GM12878 (cell line): ENCODE measurements at regions not wholly inside any gene's neighbourhood (a gene's known extent, or its start where the extent isn't known, plus 50 kb on each side); places are given as distances from the start of the nearest gene placed in this dataset.

Source experiments
- ATAC-seq: fragments of 200-7000 bp; cut with Tn5 transposase; 3 replicates; pipeline ENCODE4 v1.9.1; 2020; ENCODE audit warnings: mild to moderate bottlenecking, moderate library complexity
- BruUV-seq: library from RNA; stranded (reverse); fragments of 400-500 nt; replicated peaks from 2 replicates; lab custom pipeline; 2021; lab: Mats Ljungman, UMichigan
- CTCF ChIA-PET: fragments of 300-600 bp; sonication (Branson Sonifier 250); formaldehyde crosslinking; extraction: SDS; loops from one replicate; lab custom pipeline; 2021; ENCODE audit warnings: inconsistent platforms; lab: Yijun Ruan, JAX
- POLR2A ChIA-PET: fragments of 350-600 bp; formaldehyde crosslinking; extraction: SDS; loops from one replicate; lab custom pipeline; 2021; ENCODE audit warnings: inconsistent platforms; lab: Charles Lee
- RAD21 ChIA-PET: fragments of 300-600 bp; sonication (Branson Sonifier 250); formaldehyde crosslinking; loops from one replicate; lab custom pipeline; 2023; ENCODE audit warnings: antibody characterized with exemption; ENCODE audit not compliant: unreplicated experiment; lab: Charles Lee
- SMC1A ChIA-PET: fragments of 300-600 bp; sonication (Branson Sonifier 250); formaldehyde crosslinking; loops from one replicate; lab custom pipeline; 2023; ENCODE audit not compliant: unreplicated experiment, uncharacterized antibody; lab: Charles Lee
- DNase-seq: peaks from one replicate; pipeline ENCODE4 v3.0.0-alpha.2; 2011; ENCODE audit warnings: low read depth, low spot score
- FAIRE-seq: peaks from 3 replicates; lab custom pipeline; 2011; peaks lifted over from hg19 to GRCh38; lab: Jason Lieb, UNC
- H2AFZ ChIP-seq: 2 replicates; pipeline ENCODE4 v1.6.0; 2011; ENCODE audit warnings: low read depth, low read length, control low read depth; ENCODE audit not compliant: control insufficient read depth
- H3K27ac ChIP-seq: 2 replicates; pipeline ENCODE4 v1.5.1; 2011; ENCODE audit warnings: control low read depth; ENCODE audit not compliant: control insufficient read depth, insufficient read depth
- H3K27me3 ChIP-seq, 2 experiments: replicated peaks in 1 of 2; 2 replicates each; pipeline versions ENCODE4 v1.6.0 to v1.6.1; 2011; ENCODE audit warnings: low read length in 1 of 2; ENCODE audit not compliant: control insufficient read depth in 2 of 2, insufficient read depth in 2 of 2
- H3K36me3 ChIP-seq, 2 experiments: 2 replicates each; pipeline ENCODE4 v1.5.1; 2011; ENCODE audit warnings: low read length in 1 of 2; ENCODE audit not compliant: control insufficient read depth in 2 of 2, insufficient read depth in 2 of 2
- H3K4me1 ChIP-seq: 2 replicates; pipeline ENCODE4 v1.6.1; 2011; ENCODE audit warnings: mild to moderate bottlenecking, low read length, moderate library complexity, mixed read lengths; ENCODE audit not compliant: control insufficient read depth, insufficient read depth
- H3K4me2 ChIP-seq: 2 replicates; pipeline ENCODE4 v1.6.0; 2011; ENCODE audit warnings: control low read depth; ENCODE audit not compliant: control insufficient read depth, insufficient read depth
- H3K4me3 ChIP-seq: fragments of 200-600 bp; sonication (generic); 2 replicates; pipeline ENCODE4 v1.5.1; 2016
- H3K79me2 ChIP-seq: 2 replicates; pipeline ENCODE4 v1.6.0; 2011; ENCODE audit warnings: low read length; ENCODE audit not compliant: control insufficient read depth, insufficient read depth
- H3K9ac ChIP-seq: 2 replicates; pipeline ENCODE4 v1.8.0; 2011; ENCODE audit warnings: low read length, control low read depth, mixed read lengths; ENCODE audit not compliant: control insufficient read depth, insufficient read depth
- H3K9me3 ChIP-seq: replicated peaks from 3 replicates; pipeline ENCODE4 v1.5.1; 2011; ENCODE audit warnings: mild to moderate bottlenecking, low read length; ENCODE audit not compliant: control insufficient read depth, insufficient read depth
- H4K20me1 ChIP-seq: 2 replicates; pipeline ENCODE4 v1.6.0; 2011; ENCODE audit not compliant: control insufficient read depth, insufficient read depth
- CHD4 ChIP-seq: fragments of 200-600 bp; sonication (generic); IDR thresholded peaks from 2 replicates; pipeline ENCODE4 v1.6.1; 2016; ENCODE audit warnings: mild to moderate bottlenecking
- KLF5 ChIP-seq: fragments of 450-650 bp; IDR thresholded peaks from 2 replicates; pipeline ENCODE4 v1.6.1; 2014; ENCODE audit warnings: mild to moderate bottlenecking; ENCODE audit not compliant: partially characterized antibody
- POLR2AphosphoS2 ChIP-seq: IDR thresholded peaks from 2 replicates; pipeline ENCODE4 v1.6.1; 2011; ENCODE audit warnings: low read depth, mild to moderate bottlenecking, low read length, improper control_type of control experiment, moderate library complexity
- ZBED1 ChIP-seq: IDR thresholded peaks from 2 replicates; pipeline ENCODE4 v1.6.1; 2016; ENCODE audit warnings: borderline replicate concordance
- ZNF207 ChIP-seq: fragments of 450-650 bp; IDR thresholded peaks from 2 replicates; pipeline ENCODE4 v1.6.1; 2014; ENCODE audit warnings: antibody characterized with exemption, mild to moderate bottlenecking, borderline replicate concordance
- ZNF384 ChIP-seq: IDR thresholded peaks from 2 replicates; pipeline ENCODE4 v1.6.1; 2012; ENCODE audit warnings: low read depth, mild to moderate bottlenecking, low read length, improper control_type of control experiment, borderline replicate concordance
- WGBS: methylation state at CpG from one replicate; pipeline ENCODE4 v1.1.6; 2016; ENCODE audit warnings: low lambda C conversion rate; ENCODE audit not compliant: insufficient replicate concordance, insufficient coverage; ENCODE audit errors: missing lambda C conversion rate; 5-methylcytosine and 5-hydroxymethylcytosine counted together
- in situ Hi-C: fragments of 300-500 bp; cut with MboI; formaldehyde crosslinking; loops from 9 replicates; pipeline ENCODE4 v1.14.3; 2018; ENCODE audit warnings: mixed read lengths
- intact Hi-C: fragments of 100-400 bp; cut with micrococcal nuclease; formaldehyde crosslinking; loops from one replicate; pipeline ENCODE4 v1.14.2; 2022; ENCODE audit not compliant: unreplicated experiment

DNA sequence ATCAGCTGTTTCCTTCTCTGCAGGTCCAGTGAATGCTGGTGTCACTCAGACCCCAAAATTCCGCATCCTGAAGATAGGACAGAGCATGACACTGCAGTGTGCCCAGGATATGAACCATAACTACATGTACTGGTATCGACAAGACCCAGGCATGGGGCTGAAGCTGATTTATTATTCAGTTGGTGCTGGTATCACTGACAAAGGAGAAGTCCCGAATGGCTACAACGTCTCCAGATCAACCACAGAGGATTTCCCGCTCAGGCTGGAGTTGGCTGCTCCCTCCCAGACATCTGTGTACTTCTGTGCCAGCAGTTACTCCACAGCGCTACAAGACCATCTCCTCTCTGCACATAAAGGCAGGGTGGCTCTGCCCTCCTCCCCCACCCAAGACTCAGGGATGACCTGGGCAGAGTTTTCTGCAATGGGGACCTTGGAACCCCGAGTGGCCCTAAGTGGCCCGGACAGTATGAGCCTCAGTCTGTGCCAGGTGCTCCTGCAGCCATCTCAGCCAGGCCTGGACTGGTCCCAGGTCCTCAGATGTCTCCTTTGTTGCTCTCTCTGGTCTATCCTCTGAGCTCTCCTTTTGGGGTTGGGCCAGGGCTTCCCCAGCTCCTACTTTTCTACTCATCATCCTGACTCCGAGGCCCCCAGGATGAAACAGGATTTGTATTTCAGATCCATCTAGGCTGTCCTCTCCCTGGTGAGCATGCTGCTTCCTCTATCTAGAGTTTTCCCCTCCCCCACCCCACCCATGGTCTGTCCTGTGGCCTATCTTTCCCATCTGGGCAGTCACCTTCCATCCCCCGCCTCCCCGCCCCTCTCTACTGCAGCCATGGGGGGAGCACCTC is 212.1 kb upstream of the PRSS58 start:
- ATAC-seq, result no peak
- Histone ChIP-seq H3K4me3 (no peak overlapping the region), H3K9me3 (no peaks in the 10 kb centered on the region), H3K27me3 (no peaks in the 10 kb centered on the region; a peak in 1 of 4 replicates), H3K36me3 (no peaks in the 10 kb centered on the region), H4K20me1 (no peaks in the 10 kb centered on the region), H3K4me2 (no peak overlapping the region), H3K9ac (no peak overlapping the region), H3K4me1 (no peaks in the 10 kb centered on the region), H2AFZ (no peak overlapping the region), H3K79me2 (no peaks in the 10 kb centered on the region), H3K27ac (no peak overlapping the region)
- ChIA-PET RAD21 (no interaction called here), CTCF (interaction anchor here (1.2 to 20.9 kb wide), 4 partner anchors 9 to 65 kb away, joined by 3 to 205 read pairs (median 4); no protein-coding TSS in a partner anchor), POLR2A (no interaction called here), SMC1A (interaction anchor here (1.1 kb wide), 1 partner anchor 10 kb away, joined by 3 read pairs; no protein-coding TSS in a partner anchor)
- intact Hi-C loops, result no loop called here
- DNase-seq, result no peak
- FAIRE-seq, result no peak
- in situ Hi-C loops, result no loop called here
- no TSS peak for BruUV-seq
- WGBS, result 13% methylated on average over 11 of the region's 11 CpGs
- TF ChIP-seq KLF5 (no peak), ZNF384 (no peak), ZNF207 (no peak), POLR2AphosphoS2 (no peak), CHD4 (no peak), ZBED1 (no peak)
